GM21717 (cell line): ENCODE measurements at regions not wholly inside any gene's neighbourhood (a gene's known extent, or its start where the extent isn't known, plus 50 kb on each side); places are given as distances from the start of the nearest gene placed in this dataset.
A peak's percentile ranks its signal among the peaks of the same experiment; 100 is the strongest.
"Not testable (repeated sequence)": the region's sequence is repeated elsewhere in the genome, so short reads cannot be mapped to it uniquely, and the experiment has no call there.

Experiments
- ATAC-seq: cut with Tn5 transposase; IDR thresholded peaks from one replicate; pipeline ENCODE4 v1.9.1; 2021; ENCODE audit warnings: mild to moderate bottlenecking, moderate library complexity; ENCODE audit not compliant: unreplicated experiment

GRCh38 chr2:87311896-87312441 lies 290.3 kb upstream of the PLGLB1 start:
- ATAC-seq: not testable (repeated sequence)

DNA sequence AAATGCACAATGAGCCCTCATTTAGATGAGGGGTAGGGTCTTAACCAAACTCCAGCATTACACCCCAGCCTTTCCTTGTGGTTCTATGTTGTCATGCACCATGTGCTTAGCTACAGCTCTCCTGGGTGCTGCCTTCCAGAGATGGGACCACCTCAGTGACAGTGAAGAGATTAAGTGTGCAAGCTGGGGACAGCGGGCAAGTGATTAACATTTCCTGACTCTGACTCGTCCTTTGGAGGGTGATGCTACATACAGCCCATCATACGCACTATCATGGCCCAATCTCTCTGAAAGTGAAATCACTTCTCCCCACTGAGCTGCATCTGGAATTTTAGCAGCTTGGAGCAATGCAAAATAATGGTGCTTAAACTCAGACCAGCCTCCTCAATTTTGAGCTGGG lies 293.0 kb upstream of the PLGLB1 start:
- ATAC-seq: not testable (repeated sequence)

- peak; percentile 66 for ATAC-seq
Measured at GRCh38 chr2:87315183-87315902, 293.7 kb upstream of the PLGLB1 start.

- ATAC-seq: not testable (repeated sequence)
Measured at GRCh38 chr2:87317193-87317592, 295.5 kb upstream of the PLGLB1 start.

GRCh38 chr2:87318814-87319491 lies 297.3 kb upstream of the PLGLB1 start:
- not testable (repeated sequence) for ATAC-seq

- not testable (repeated sequence) for ATAC-seq
Measured at GRCh38 chr2:87319705-87320104, 298.1 kb upstream of the PLGLB1 start.

GRCh38 chr2:87321201-87321600 lies 299.6 kb upstream of the PLGLB1 start:
- not testable (repeated sequence) for ATAC-seq

- ATAC-seq: not testable (repeated sequence)
Measured at GRCh38 chr2:87324335-87325041, 302.8 kb upstream of the PLGLB1 start.

DNA sequence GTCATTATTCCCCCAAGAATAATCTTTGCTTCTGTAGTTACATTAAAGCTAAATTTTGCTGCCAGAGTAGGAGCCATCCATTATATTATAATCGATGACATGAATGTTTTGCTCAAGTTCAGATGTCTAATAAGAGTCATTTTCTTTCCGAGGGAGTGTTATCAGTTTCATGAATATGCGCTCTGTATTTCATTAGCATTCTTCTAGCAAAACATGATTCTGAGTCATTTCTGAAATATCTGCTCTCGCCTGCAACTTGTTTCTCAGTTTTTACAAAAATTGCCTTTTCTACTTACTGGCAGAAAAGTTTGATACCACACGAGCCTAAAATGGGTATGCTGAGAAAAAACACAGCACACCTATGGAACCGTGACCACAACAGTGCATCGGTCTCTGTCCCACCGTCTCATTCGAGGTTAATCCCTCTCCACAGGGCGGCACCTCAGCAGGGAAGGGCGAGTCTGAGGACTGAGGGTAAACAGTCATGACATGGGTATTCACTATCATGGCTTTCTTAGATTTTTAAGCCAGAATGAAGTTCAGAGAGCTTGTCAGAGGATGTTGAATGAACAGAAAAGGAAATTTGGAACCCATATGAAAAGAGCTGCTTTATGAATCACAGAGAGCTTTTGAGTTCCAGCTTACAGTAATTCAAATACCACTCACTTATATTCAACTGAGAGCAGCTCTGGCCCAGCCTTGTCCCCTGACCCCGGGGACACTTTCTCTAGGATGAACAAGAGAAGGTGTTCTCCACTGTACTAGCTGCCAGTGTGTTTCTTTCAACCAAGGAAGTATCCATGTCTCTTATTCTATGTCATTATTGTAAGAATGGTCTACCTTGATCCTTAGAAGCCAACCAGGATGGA lies 303.6 kb upstream of the PLGLB1 start:
- not testable (repeated sequence) for ATAC-seq

GRCh38 chr2:87325911-87326294 lies 304.3 kb upstream of the PLGLB1 start:
- ATAC-seq: not testable (repeated sequence)

DNA sequence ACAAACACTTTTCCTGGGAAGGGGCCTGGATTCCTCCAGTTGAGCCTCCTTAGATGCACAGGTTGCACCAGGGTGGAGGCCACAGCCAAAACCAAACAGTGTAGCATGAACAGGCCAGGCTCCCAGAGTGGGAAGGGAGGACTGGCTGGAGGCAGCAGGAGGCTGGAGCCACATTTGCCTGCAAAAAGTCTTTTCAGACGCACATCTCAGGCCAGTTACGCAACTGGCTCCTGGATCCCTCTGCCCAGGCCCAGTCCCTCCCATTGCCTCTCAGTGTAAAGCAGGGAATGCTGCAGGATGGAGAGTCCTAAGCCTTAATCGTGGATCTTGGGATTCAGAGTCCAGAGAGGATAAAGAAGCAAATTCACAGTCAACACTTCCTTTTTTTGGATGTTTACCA lies 305.1 kb upstream of the PLGLB1 start:
- not testable (repeated sequence) for ATAC-seq

DNA sequence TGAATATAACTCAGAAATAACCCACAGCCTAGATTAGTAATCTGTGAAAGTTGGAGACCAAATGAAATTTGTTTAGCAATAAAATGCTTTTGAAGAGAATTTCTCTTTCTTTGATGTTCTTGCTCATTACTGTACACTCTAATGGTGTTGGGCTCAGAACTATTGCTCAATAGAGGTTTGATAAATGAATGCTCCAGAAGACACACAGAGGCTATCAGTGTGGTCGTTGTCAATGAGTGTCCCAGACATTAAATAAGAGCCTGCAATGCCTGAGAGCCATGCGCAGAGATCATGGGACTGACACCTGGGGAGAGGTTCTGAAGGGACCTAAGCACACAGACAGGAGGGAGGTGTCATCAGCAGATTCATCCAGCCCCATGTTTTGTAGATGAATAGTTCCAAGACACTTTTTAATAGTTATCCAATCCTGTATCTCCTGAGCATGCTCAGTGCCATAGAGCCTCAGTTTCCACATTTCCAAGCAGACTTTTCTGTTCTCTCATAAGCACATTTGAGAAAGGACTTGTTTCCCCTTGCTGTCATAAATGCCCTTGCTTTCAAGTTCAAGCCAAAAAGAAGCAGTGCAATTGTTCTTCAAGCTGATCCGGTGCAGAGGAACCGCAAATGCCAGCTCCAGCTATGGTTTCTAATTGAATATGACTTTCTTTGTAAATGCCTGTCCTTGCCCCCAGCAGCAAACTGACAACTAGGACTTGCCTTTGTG lies 306.2 kb upstream of the PLGLB1 start:
- ATAC-seq: not testable (repeated sequence)

- not testable (repeated sequence) for ATAC-seq
Measured at GRCh38 chr2:87329529-87329928, 307.9 kb upstream of the PLGLB1 start.

DNA sequence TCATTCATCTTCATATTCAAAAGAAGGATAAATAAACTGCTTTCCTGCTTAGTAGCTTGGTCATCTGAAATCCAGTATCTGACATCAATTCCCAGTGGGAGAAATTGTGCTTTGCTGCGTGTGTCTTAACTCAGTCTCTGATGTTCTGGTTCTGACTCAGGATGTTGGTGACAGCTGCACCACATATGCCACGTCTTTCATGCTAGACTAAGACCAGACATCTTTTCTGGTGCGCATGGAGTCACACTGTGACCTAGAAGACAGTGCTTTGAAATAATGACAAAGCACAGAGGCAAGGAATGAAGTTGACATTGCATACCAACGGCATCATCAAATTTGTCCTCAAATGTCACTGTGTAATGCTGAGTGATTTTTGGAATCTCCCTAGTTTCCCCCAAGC lies 308.8 kb upstream of the PLGLB1 start:
- not testable (repeated sequence) for ATAC-seq

GRCh38 chr2:87331940-87332583 lies 310.4 kb upstream of the PLGLB1 start:
- not testable (repeated sequence) for ATAC-seq

DNA sequence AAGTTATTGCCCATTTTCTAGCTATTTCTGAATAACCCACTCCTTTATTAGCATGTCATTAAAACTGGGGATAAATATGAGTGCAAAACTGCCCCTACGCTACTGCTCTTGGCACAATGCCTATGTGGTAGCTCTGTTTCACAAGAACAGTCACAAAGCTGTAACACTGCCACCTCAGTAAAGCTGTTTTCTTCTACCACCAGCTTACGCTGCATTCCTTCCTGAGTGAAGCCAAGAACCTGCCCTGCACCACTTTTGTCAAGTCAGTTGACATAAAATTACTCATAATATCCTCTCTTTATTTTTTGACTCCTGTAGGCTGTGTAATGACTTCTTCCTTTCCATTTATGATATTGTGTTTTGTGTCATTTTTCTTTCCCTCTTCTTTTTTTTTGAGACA lies 313.2 kb upstream of the PLGLB1 start:
- ATAC-seq: not testable (repeated sequence)

GRCh38 chr2:87338998-87339397 lies 317.4 kb upstream of the PLGLB1 start:
- not testable (repeated sequence) for ATAC-seq

- not testable (repeated sequence) for ATAC-seq
Measured at GRCh38 chr2:87341601-87342014, 320.0 kb upstream of the PLGLB1 start.

DNA sequence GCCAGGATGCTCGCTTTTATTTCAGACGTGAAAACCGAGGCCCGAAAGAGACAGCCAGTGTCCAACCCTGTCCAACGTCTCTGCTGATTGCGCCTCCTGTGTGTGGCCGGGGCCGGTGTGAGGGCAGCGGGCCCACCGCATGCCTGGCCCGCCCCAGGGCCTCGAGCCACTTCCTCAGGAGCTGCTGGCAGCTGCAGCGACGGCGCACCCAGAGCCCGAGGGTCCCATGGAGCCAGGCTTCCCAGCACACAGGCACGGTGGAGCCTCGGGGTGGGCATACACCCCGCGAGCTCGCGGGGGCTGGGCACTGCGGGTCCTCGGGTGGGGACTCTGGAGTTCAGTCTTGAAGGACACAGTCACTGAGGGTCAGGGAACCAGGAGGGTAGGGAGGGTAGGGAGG lies 320.5 kb upstream of the PLGLB1 start:
- ATAC-seq: not testable (repeated sequence)
